ENCODE measurements at regions not wholly inside any gene's neighbourhood (a gene's known extent, or its start where the extent isn't known, plus 50 kb on each side); places are given as distances from the start of the nearest gene placed in this dataset.
"Not testable (repeated sequence)": the region's sequence is repeated elsewhere in the genome, so short reads cannot be mapped to it uniquely, and the experiment has no call there.

DNA sequence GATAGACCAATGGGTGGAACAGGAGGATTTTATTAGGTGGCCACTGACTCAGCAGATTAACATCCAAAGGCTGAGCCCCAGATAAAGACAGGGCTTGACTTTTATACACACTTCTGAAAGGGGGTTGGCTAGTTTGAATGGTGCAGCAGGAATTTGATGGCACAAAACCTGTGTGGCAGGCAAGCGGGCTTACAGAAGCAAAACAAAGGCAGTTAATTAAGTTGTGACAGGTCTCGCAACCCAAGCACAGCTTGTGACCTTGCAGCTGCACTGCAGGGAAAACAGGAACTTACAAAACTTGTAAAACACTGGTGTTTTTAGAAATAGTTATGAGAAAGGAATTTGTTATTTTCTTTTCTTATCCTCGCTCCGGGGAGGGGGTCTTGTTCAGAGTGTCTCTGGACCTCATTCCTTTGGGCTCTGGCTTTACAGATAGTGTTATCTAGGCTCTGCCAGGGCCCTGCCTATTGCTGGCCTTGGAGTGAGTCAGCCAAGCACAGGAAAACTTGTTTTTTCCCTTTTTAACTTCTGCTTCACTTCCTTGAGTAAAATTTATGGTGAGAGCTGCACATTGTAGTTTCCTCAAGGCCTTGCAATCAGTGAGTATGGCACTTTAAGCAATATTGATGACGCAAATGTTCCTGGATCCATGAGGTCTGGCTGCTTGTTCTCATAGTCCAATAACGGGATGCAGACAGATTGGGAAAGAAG lies 457.1 kb downstream of the TGIF2LY start:
- H3K27me3 ChIP-seq (ENCODE audit: insufficient read depth, low read length); H3K9me3 ChIP-seq (ENCODE audit: low read length); H4K20me1 ChIP-seq (ENCODE audit: insufficient read depth, low read length); H3K9ac ChIP-seq (ENCODE audit: low read length); H3K79me2 ChIP-seq (ENCODE audit: insufficient read depth, low read length); H3K4me2 ChIP-seq (ENCODE audit: low read length); H3K4me1 ChIP-seq (ENCODE audit: insufficient read depth, low read length, severe bottlenecking); H3F3A ChIP-seq (ENCODE audit: insufficient read depth, low read length); H3K4me3 ChIP-seq (ENCODE audit: low read depth, low read length, poor library complexity, severe bottlenecking); H3K36me3 ChIP-seq (ENCODE audit: insufficient read depth, low read length); H2AFZ ChIP-seq (ENCODE audit: low read length); H3K9me2 ChIP-seq (ENCODE audit: low read depth, low read length): not testable (repeated sequence)
- peak overlapping the region; percentile 17 for H3K27ac ChIP-seq (ENCODE audit: low read depth, low read length, poor library complexity, severe bottlenecking)
